Neural cell (in vitro differentiated cells): ENCODE measurements at regions not wholly inside any gene's neighbourhood (a gene's known extent, or its start where the extent isn't known, plus 50 kb on each side); places are given as distances from the start of the nearest gene placed in this dataset.

Experiments used
- H2AFZ ChIP-seq: fragments of 200-600, 300-800 bp; sonication (generic), shearing (Covaris generic); 2 replicates; pipeline ENCODE4 v1.6.0; 2014; ENCODE audit warnings: low read depth, mild to moderate bottlenecking, antibody characterized with exemption, low read length, moderate library complexity
- H3F3A ChIP-seq: fragments of 200-600 bp; shearing (Covaris generic); 2 replicates; pipeline ENCODE4 v1.6.1; 2016; ENCODE audit warnings: mild to moderate bottlenecking, moderate library complexity, mixed read lengths, antibody characterized with exemption, low read length; ENCODE audit not compliant: insufficient read depth, poor library complexity, severe bottlenecking
- H3K27ac ChIP-seq: fragments of 200-600, 300-800 bp; sonication (generic), shearing (Covaris generic); 2 replicates; pipeline ENCODE4 v1.5.1; 2014; ENCODE audit warnings: mild to moderate bottlenecking, low read length, moderate library complexity
- H3K27me3 ChIP-seq: fragments of 300-800, 200-600 bp; sonication (generic), shearing (Covaris generic); 2 replicates; pipeline ENCODE4 v1.6.0; 2014; ENCODE audit warnings: mild to moderate bottlenecking, low read depth, low read length, moderate library complexity; ENCODE audit not compliant: insufficient read depth
- H3K36me3 ChIP-seq: fragments of 300-800, 200-600 bp; sonication (generic), shearing (Covaris generic); 2 replicates; pipeline ENCODE4 v1.5.1; 2014; ENCODE audit warnings: mild to moderate bottlenecking, antibody characterized with exemption, low read length, moderate library complexity; ENCODE audit not compliant: insufficient read depth
- H3K4me2 ChIP-seq: fragments of 300-800, 200-600 bp; sonication (generic), shearing (Covaris generic); 2 replicates; pipeline ENCODE4 v1.6.0; 2014; ENCODE audit warnings: mild to moderate bottlenecking, low read length
- H3K4me3 ChIP-seq: fragments of 300-800, 200-600 bp; sonication (generic), shearing (Covaris generic); 2 replicates; pipeline ENCODE4 v1.5.1; 2014; ENCODE audit warnings: mild to moderate bottlenecking, low read length, moderate library complexity
- H3K79me2 ChIP-seq: fragments of 200-600 bp; shearing (Covaris generic); replicated peaks from 2 replicates; pipeline ENCODE4 v1.6.0; 2014; ENCODE audit warnings: mild to moderate bottlenecking, low read length, moderate library complexity; ENCODE audit not compliant: insufficient read depth
- H3K9ac ChIP-seq: fragments of 300-800, 200-600 bp; sonication (generic), shearing (Covaris generic); 2 replicates; pipeline ENCODE4 v1.6.1; 2016; ENCODE audit warnings: mild to moderate bottlenecking, low read length, mixed read lengths
- H3K9me2 ChIP-seq: fragments of 200-600 bp; shearing (Covaris generic); 2 replicates; pipeline ENCODE4 v1.6.1; 2016; ENCODE audit warnings: mild to moderate bottlenecking, low read length, mixed read lengths; ENCODE audit not compliant: insufficient read depth
- H3K9me3 ChIP-seq: fragments of 200-600, 300-800 bp; sonication (generic), shearing (Covaris generic); 2 replicates; pipeline ENCODE4 v1.6.1; 2016; ENCODE audit warnings: mild to moderate bottlenecking, mixed run types, low read length, moderate library complexity, mixed read lengths
- H4K20me1 ChIP-seq: fragments of 200-600 bp; shearing (Covaris generic); 2 replicates; pipeline ENCODE4 v1.6.1; 2016; ENCODE audit warnings: mild to moderate bottlenecking, mixed run types; ENCODE audit not compliant: insufficient read depth
- EP300 ChIP-seq: fragments of 450-650 bp; conservative IDR thresholded peaks from 2 replicates; pipeline ENCODE4 v1.6.1; 2014; ENCODE audit warnings: antibody characterized with exemption, mild to moderate bottlenecking, moderate library complexity; ENCODE audit not compliant: poor library complexity, severe bottlenecking
- EZH2 ChIP-seq: fragments of 200-600, 300-800 bp; shearing (Covaris generic), sonication (generic); IDR thresholded peaks from 2 replicates; pipeline ENCODE4 v1.6.1; 2014; ENCODE audit warnings: antibody characterized with exemption, low read length, borderline replicate concordance, mild to moderate bottlenecking; ENCODE audit not compliant: insufficient read depth, poor library complexity, severe bottlenecking
- MXI1 ChIP-seq: fragments of 450-650 bp; conservative IDR thresholded peaks from 2 replicates; pipeline ENCODE4 v1.6.1; 2014; ENCODE audit warnings: antibody characterized with exemption, mild to moderate bottlenecking; ENCODE audit not compliant: poor library complexity, severe bottlenecking
- POLR2AphosphoS5 ChIP-seq: IDR thresholded peaks from 2 replicates; pipeline ENCODE4 v1.6.1; 2012
- RAD21 ChIP-seq: fragments of 450-650 bp; conservative IDR thresholded peaks from 2 replicates; pipeline ENCODE4 v1.6.1; 2014; ENCODE audit warnings: antibody characterized with exemption, mild to moderate bottlenecking, moderate library complexity
- REST ChIP-seq: IDR thresholded peaks from 2 replicates; pipeline ENCODE4 v1.6.1; 2012; ENCODE audit warnings: borderline replicate concordance
- SMC3 ChIP-seq: fragments of 450-650 bp; conservative IDR thresholded peaks from 2 replicates; pipeline ENCODE4 v1.6.1; 2014; ENCODE audit warnings: antibody characterized with exemption, mild to moderate bottlenecking, moderate library complexity; ENCODE audit not compliant: poor library complexity
- TAF1 ChIP-seq: IDR thresholded peaks from 2 replicates; pipeline ENCODE4 v1.6.1; 2012; ENCODE audit warnings: low read depth
- TF ChIP-seq, protein P1 (sequence below): fragments of 450-650 bp; IDR thresholded peaks from 2 replicates; pipeline ENCODE4 v1.5.1; 2014; ENCODE audit warnings: antibody characterized with exemption, mild to moderate bottlenecking, moderate library complexity; ENCODE audit not compliant: poor library complexity, severe bottlenecking

GRCh38 chr1:95386371-95386770, 152.4 kb downstream of the RWDD3 start:
- no peaks in the 10 kb centered on the region for H3K9me3 ChIP-seq
- H3K4me3 ChIP-seq: no peak overlapping the region
- H3K36me3 ChIP-seq: no peaks in the 10 kb centered on the region
- H2AFZ ChIP-seq: no peak overlapping the region
- H3K9me2 ChIP-seq: no peaks in the 10 kb centered on the region
- H3K9ac ChIP-seq: no peak overlapping the region
- no peak overlapping the region for H3K27ac ChIP-seq
- TF ChIP-seq SMC3: no peak
- no peak for TF ChIP-seq EP300
- TF ChIP-seq MXI1: no peak
- TF ChIP-seq REST: no peak
- TF ChIP-seq, protein P1, sequence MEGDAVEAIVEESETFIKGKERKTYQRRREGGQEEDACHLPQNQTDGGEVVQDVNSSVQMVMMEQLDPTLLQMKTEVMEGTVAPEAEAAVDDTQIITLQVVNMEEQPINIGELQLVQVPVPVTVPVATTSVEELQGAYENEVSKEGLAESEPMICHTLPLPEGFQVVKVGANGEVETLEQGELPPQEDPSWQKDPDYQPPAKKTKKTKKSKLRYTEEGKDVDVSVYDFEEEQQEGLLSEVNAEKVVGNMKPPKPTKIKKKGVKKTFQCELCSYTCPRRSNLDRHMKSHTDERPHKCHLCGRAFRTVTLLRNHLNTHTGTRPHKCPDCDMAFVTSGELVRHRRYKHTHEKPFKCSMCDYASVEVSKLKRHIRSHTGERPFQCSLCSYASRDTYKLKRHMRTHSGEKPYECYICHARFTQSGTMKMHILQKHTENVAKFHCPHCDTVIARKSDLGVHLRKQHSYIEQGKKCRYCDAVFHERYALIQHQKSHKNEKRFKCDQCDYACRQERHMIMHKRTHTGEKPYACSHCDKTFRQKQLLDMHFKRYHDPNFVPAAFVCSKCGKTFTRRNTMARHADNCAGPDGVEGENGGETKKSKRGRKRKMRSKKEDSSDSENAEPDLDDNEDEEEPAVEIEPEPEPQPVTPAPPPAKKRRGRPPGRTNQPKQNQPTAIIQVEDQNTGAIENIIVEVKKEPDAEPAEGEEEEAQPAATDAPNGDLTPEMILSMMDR: no peak
- TF ChIP-seq RAD21: no peak
- no peak for TF ChIP-seq POLR2AphosphoS5
- no peak for TF ChIP-seq EZH2
- no peak for TF ChIP-seq TAF1
- H3K79me2 ChIP-seq: no peaks in the 10 kb centered on the region
- H4K20me1 ChIP-seq: no peaks in the 10 kb centered on the region
- H3F3A ChIP-seq: no peaks in the 10 kb centered on the region
- H3K27me3 ChIP-seq: no peaks in the 10 kb centered on the region
- H3K4me2 ChIP-seq: no peak overlapping the region

DNA sequence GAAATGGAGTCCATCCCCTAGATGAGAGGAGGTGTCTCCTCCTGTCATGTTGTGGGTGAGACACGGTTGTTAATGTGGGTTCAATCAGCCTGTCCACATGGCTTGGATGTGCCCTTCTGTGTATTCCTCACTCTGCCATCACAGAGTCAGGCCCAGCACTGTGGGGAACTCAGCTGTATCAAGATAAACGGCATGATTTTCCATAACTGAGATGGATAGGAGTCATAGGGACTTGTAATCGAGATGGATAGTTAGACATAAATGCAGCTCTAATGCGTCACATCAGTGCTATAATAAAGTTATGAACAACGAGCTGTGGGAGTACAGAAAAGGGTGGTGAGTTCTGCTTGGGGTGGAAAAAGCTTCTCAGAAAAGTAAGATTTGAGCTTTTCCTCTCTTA, 152.9 kb downstream of the RWDD3 start:
- H3K4me2 ChIP-seq: no peak overlapping the region
- no peak overlapping the region for H2AFZ ChIP-seq
- H3K27ac ChIP-seq: no peak overlapping the region
- no peak overlapping the region for H3K9ac ChIP-seq
- TF ChIP-seq EZH2 (no peak), REST (no peak), SMC3 (no peak)
- no peaks in the 10 kb centered on the region for H3K79me2 ChIP-seq
- H4K20me1 ChIP-seq: no peaks in the 10 kb centered on the region
- no peaks in the 10 kb centered on the region for H3F3A ChIP-seq
- no peaks in the 10 kb centered on the region for H3K27me3 ChIP-seq
- H3K9me3 ChIP-seq: no peaks in the 10 kb centered on the region
- H3K4me3 ChIP-seq: no peak overlapping the region
- no peaks in the 10 kb centered on the region for H3K9me2 ChIP-seq
- no peaks in the 10 kb centered on the region for H3K36me3 ChIP-seq
